ENCODE measurements at regions not wholly inside any gene's neighbourhood (a gene's known extent, or its start where the extent isn't known, plus 50 kb on each side); places are given as distances from the start of the nearest gene placed in this dataset.

GRCh38 chr20:46820682-46821081 is 74.0 kb upstream of the EYA2 start:
- Mint-ChIP-seq H3K27ac (no peak overlapping the region), H3K36me3 (no peaks in the 10 kb centered on the region), H3K9me3 (peaks cover 14% of the 10 kb centered on the region), H3K4me1 (peaks cover 3% of the 10 kb centered on the region; the same call in 1 of the 2 replicates), H3K27me3 (ENCODE audit: low read depth) (no peaks in the 10 kb centered on the region; the same call in 1 of the 2 replicates), H3K4me3 (no peak overlapping the region)
- ChIA-PET CTCF (interaction anchor here (0.5 to 1.5 kb wide), 49 partner anchors 9 to 328 kb away, joined by 3 to 21 read pairs (median 4); partner anchors contain the start of gene EYA2), POLR2A (no interaction called here)
- TF ChIP-seq CTCF (IDR thresholded peaks at IDR 0.05): peak; percentile 44; the same call in 1 of the 2 replicates
- TF ChIP-seq ATF1 (CRISPR knock-in tag; IDR thresholded peaks at IDR 0.05): no peak
- ATAC-seq (peak; percentile 100), DNase-seq (ENCODE audit: low spot score) (peak; percentile 64)

- Mint-ChIP-seq H3K9me3 (peaks cover 14% of the 10 kb centered on the region), H3K27me3 (ENCODE audit: low read depth) (no peaks in the 10 kb centered on the region; the same call in 1 of the 2 replicates), H3K27ac (no peak overlapping the region), H3K36me3 (no peaks in the 10 kb centered on the region), H3K4me1 (0 out of 2 replicates have a peak, but pooled peaks cover 2% of the 10 kb centered on the region), H3K4me3 (no peak overlapping the region)
- ATAC-seq: no peak
- CTCF ChIA-PET: no interaction called here
- no peak for DNase-seq (ENCODE audit: low spot score)
- POLR2A ChIA-PET: no interaction called here
- TF ChIP-seq USF1 (CRISPR knock-in tag; IDR thresholded peaks at IDR 0.05) (no peak), E2F4 (CRISPR knock-in tag; IDR thresholded peaks at IDR 0.05; ENCODE audit: borderline replicate concordance, low read depth) (no peak), RELA (CRISPR knock-in tag; IDR thresholded peaks at IDR 0.05; ENCODE audit: borderline replicate concordance) (no peak), ELF4 (CRISPR knock-in tag; IDR thresholded peaks at IDR 0.05; ENCODE audit: low read depth) (no peak), CTCF (IDR thresholded peaks at IDR 0.05) (no peak), AR (CRISPR knock-in tag; IDR thresholded peaks at IDR 0.05) (no peak), ZNF671 (CRISPR knock-in tag; IDR thresholded peaks at IDR 0.05) (no peak), CREB1 (CRISPR knock-in tag; IDR thresholded peaks at IDR 0.05) (no peak), NR3C1 (CRISPR knock-in tag; conservative IDR thresholded peaks at IDR 0.05; ENCODE audit: low read depth) (no peak), JAZF1 (CRISPR knock-in tag; IDR thresholded peaks at IDR 0.05) (no peak), PREB (CRISPR knock-in tag; IDR thresholded peaks at IDR 0.05; ENCODE audit: borderline replicate concordance) (no peak), ZNF396 (CRISPR knock-in tag; IDR thresholded peaks at IDR 0.05; ENCODE audit: borderline replicate concordance) (no peak)
- TF ChIP-seq, protein P1, sequence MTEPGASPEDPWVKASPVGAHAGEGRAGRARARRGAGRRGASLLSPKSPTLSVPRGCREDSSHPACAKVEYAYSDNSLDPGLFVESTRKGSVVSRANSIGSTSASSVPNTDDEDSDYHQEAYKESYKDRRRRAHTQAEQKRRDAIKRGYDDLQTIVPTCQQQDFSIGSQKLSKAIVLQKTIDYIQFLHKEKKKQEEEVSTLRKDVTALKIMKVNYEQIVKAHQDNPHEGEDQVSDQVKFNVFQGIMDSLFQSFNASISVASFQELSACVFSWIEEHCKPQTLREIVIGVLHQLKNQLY (CRISPR knock-in tag; IDR thresholded peaks at IDR 0.05): no peak
- TF ChIP-seq, protein P2, sequence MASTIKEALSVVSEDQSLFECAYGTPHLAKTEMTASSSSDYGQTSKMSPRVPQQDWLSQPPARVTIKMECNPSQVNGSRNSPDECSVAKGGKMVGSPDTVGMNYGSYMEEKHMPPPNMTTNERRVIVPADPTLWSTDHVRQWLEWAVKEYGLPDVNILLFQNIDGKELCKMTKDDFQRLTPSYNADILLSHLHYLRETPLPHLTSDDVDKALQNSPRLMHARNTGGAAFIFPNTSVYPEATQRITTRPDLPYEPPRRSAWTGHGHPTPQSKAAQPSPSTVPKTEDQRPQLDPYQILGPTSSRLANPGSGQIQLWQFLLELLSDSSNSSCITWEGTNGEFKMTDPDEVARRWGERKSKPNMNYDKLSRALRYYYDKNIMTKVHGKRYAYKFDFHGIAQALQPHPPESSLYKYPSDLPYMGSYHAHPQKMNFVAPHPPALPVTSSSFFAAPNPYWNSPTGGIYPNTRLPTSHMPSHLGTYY (CRISPR knock-in tag; IDR thresholded peaks at IDR 0.05): no peak
Observed at GRCh38 chr20:46823271-46823751, 71.3 kb upstream of the EYA2 start.
